ENCODE measurements at regions not wholly inside any gene's neighbourhood (a gene's known extent, or its start where the extent isn't known, plus 50 kb on each side); places are given as distances from the start of the nearest gene placed in this dataset.

- DNase-seq: no peak
Measured at GRCh38 chr7:45350896-45351295, 193.3 kb downstream of the RAMP3 start.

- no peak for DNase-seq
Measured at GRCh38 chr7:45358287-45358686, 200.7 kb downstream of the RAMP3 start.

GRCh38 chr7:45359250-45359649, 201.7 kb downstream of the RAMP3 start:
- DNase-seq: no peak

- no peak for DNase-seq
Measured at GRCh38 chr7:45359776-45360175, 202.2 kb downstream of the RAMP3 start.

GRCh38 chr7:45363669-45364068, 206.1 kb downstream of the RAMP3 start:
- no peak for DNase-seq

- no peak for DNase-seq
Measured at GRCh38 chr7:45365341-45365740, 207.8 kb downstream of the RAMP3 start.

GRCh38 chr7:45366475-45366874, 207.7 kb upstream of the ADCY1 start:
- DNase-seq: no peak

- no peak for DNase-seq
Measured at GRCh38 chr7:45367026-45367425, 207.1 kb upstream of the ADCY1 start.

GRCh38 chr7:45368129-45368807, 205.9 kb upstream of the ADCY1 start:
- no peak for DNase-seq

GRCh38 chr7:45384499-45384898, 189.7 kb upstream of the ADCY1 start:
- DNase-seq: no peak

GRCh38 chr7:45387837-45388236, 186.3 kb upstream of the ADCY1 start:
- DNase-seq: no peak

GRCh38 chr7:45389073-45389872, 184.9 kb upstream of the ADCY1 start:
- DNase-seq: no peak

- DNase-seq: no peak
Measured at GRCh38 chr7:45390180-45390579, 184.0 kb upstream of the ADCY1 start.

GRCh38 chr7:45390731-45391130, 183.4 kb upstream of the ADCY1 start:
- DNase-seq: no peak

- DNase-seq: no peak
Measured at GRCh38 chr7:45391618-45392451, 182.3 kb upstream of the ADCY1 start.

- DNase-seq: no peak
Measured at GRCh38 chr7:45394117-45394708, 180.0 kb upstream of the ADCY1 start.

GRCh38 chr7:45399069-45399468, 175.1 kb upstream of the ADCY1 start:
- no peak for DNase-seq

GRCh38 chr7:45400680-45401079, 173.5 kb upstream of the ADCY1 start:
- DNase-seq: no peak

- DNase-seq: no peak
Measured at GRCh38 chr7:45401155-45401554, 173.0 kb upstream of the ADCY1 start.

GRCh38 chr7:45401851-45402250, 172.3 kb upstream of the ADCY1 start:
- no peak for DNase-seq

GRCh38 chr7:45402480-45403218, 171.5 kb upstream of the ADCY1 start:
- no peak for DNase-seq

All from nucleus accumbens (tissue), 56 donors.